ENCODE measurements at regions not wholly inside any gene's neighbourhood (a gene's known extent, or its start where the extent isn't known, plus 50 kb on each side); places are given as distances from the start of the nearest gene placed in this dataset.

- no peak for DNase-seq
Observed at GRCh38 chr2:13550285-13551231, 833.8 kb downstream of the TRIB2 start.

GRCh38 chr2:13558368-13558767 lies 841.6 kb downstream of the TRIB2 start:
- no peak for DNase-seq

GRCh38 chr2:13560322-13560721 lies 843.6 kb downstream of the TRIB2 start:
- no peak for DNase-seq

GRCh38 chr2:13572466-13572865 lies 855.7 kb downstream of the TRIB2 start:
- DNase-seq: no peak

- DNase-seq: no peak
Observed at GRCh38 chr2:13574831-13575230, 858.1 kb downstream of the TRIB2 start.

GRCh38 chr2:13576406-13577036 lies 859.8 kb downstream of the TRIB2 start:
- no peak for DNase-seq

GRCh38 chr2:13578547-13578946 lies 861.8 kb downstream of the TRIB2 start:
- no peak for DNase-seq

GRCh38 chr2:13581471-13581870 lies 864.7 kb downstream of the TRIB2 start:
- DNase-seq: no peak

- DNase-seq: no peak
Observed at GRCh38 chr2:13583609-13584008, 866.9 kb downstream of the TRIB2 start.

GRCh38 chr2:13584020-13584419 lies 867.3 kb downstream of the TRIB2 start:
- no peak for DNase-seq

GRCh38 chr2:13585732-13586131 lies 869.0 kb downstream of the TRIB2 start:
- DNase-seq: no peak

GRCh38 chr2:13596233-13596632 lies 879.5 kb downstream of the TRIB2 start:
- DNase-seq: no peak

GRCh38 chr2:13597176-13597575 lies 880.4 kb downstream of the TRIB2 start:
- DNase-seq: no peak

GRCh38 chr2:13601506-13601905 lies 884.8 kb downstream of the TRIB2 start:
- DNase-seq: no peak

- DNase-seq: no peak
Observed at GRCh38 chr2:13604951-13605661, 888.4 kb downstream of the TRIB2 start.

GRCh38 chr2:13607139-13607538 lies 890.4 kb downstream of the TRIB2 start:
- no peak for DNase-seq

- DNase-seq: no peak
Observed at GRCh38 chr2:13611939-13612338, 895.2 kb downstream of the TRIB2 start.

- no peak for DNase-seq
Observed at GRCh38 chr2:13616059-13616458, 899.3 kb downstream of the TRIB2 start.

- no peak for DNase-seq
Observed at GRCh38 chr2:13616616-13617015, 899.9 kb downstream of the TRIB2 start.

- DNase-seq: no peak
Observed at GRCh38 chr2:13628122-13628521, 911.4 kb downstream of the TRIB2 start.

- no peak for DNase-seq
Observed at GRCh38 chr2:13638181-13638580, 921.4 kb downstream of the TRIB2 start.

GRCh38 chr2:13649918-13650317 lies 933.2 kb downstream of the TRIB2 start:
- DNase-seq: no peak

GRCh38 chr2:13650586-13651180 lies 933.9 kb downstream of the TRIB2 start:
- DNase-seq: no peak

Measured in stimulated activated naive CD4-positive, alpha-beta T cell treated with Interleukin-2 at 50 U/mL for 16 hours (primary cell).